Activated T-cell treated with anti-CD3 and anti-CD28 coated beads for 24 hours (primary cell): ENCODE measurements at regions not wholly inside any gene's neighbourhood (a gene's known extent, or its start where the extent isn't known, plus 50 kb on each side); places are given as distances from the start of the nearest gene placed in this dataset.
"Not testable (repeated sequence)": the region's sequence is repeated elsewhere in the genome, so short reads cannot be mapped to it uniquely, and the experiment has no call there.

Experiments
- DNase-seq: peaks from one replicate; pipeline ENCODE4 v3.0.0-alpha.2; 2020; ENCODE audit warnings: low read depth

- no peak for DNase-seq
These were observed 186.9 kb upstream of the CAND1 start for GRCh38 chr12:67082221-67082620.

DNA sequence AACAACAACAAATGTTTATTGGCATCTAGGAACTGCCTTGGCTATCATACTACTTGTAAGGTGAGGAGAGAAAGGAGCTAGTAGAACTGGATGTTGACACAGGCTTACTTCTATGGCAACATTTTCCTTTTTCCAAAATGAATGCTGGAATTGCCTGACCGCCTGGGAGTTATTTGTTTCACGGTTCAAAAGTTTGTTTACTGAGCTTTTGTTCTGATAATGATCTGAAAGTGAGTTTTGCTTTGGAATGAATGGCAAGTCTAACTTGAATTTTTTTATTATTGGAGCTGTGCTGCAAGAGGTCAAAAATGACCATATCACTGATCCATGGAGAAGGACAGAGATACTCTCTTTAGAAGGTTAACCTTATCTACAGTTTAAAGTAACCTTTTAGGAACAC lies 183.5 kb upstream of the CAND1 start:
- no peak for DNase-seq

DNA sequence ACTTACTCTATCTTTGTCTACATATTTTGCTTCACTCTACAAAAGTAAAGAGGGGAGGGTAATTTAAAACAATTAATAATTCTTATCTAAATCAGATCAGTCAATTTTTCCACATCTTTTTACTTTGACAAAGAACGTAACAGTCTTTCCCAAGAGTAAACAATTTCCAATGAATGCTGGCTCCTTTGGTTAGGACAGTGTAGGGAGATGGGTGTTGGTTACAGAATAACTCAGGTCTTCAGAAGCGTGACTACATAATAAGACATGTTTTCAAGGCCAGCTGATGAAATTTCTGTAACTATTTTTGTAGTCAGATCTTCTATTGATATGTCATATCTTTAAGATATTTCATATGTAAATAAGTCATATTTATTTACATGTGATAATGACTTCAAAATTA lies 183.0 kb upstream of the CAND1 start:
- DNase-seq, result no peak

DNA sequence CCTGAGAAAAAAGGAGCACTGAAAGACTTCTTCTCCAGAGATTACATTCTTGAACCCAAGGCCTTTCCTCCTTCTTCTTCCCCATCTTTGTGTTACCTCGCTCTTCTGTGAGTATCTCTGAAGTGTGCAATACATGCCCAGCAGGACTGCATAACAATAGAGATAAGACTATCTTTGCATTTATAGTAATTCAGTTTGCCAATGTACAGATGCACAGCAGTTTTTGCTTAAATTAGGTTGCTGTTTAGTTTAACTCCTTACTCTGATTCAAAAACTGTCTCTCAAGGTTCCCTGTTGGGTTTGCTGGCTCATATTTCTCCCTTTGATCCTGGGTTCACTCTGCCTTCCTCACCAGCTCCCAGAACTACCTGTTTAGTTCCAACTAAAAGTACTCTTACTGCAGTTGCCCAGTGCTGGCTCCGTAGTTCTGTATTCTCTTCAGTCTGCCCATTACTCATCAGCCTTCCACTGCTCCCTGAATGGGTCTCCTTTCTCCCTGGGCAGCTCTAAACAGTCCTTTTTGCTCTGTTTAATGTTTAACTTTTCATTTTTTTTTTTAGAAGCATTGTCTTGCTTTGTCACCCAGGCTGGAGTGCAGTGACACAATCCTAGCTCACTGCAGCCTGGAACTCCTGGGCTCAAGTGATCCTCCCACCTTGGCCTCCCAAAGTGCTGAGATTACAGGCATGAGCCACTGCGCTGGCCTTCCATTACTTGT lies 180.6 kb upstream of the CAND1 start:
- no peak for DNase-seq

GRCh38 chr12:67091204-67091603 lies 178.0 kb upstream of the CAND1 start:
- no peak for DNase-seq

- no peak for DNase-seq
These were observed 177.5 kb upstream of the CAND1 start for GRCh38 chr12:67091678-67092077.

GRCh38 chr12:67092934-67093333 lies 176.2 kb upstream of the CAND1 start:
- DNase-seq, result not testable (repeated sequence)

DNA sequence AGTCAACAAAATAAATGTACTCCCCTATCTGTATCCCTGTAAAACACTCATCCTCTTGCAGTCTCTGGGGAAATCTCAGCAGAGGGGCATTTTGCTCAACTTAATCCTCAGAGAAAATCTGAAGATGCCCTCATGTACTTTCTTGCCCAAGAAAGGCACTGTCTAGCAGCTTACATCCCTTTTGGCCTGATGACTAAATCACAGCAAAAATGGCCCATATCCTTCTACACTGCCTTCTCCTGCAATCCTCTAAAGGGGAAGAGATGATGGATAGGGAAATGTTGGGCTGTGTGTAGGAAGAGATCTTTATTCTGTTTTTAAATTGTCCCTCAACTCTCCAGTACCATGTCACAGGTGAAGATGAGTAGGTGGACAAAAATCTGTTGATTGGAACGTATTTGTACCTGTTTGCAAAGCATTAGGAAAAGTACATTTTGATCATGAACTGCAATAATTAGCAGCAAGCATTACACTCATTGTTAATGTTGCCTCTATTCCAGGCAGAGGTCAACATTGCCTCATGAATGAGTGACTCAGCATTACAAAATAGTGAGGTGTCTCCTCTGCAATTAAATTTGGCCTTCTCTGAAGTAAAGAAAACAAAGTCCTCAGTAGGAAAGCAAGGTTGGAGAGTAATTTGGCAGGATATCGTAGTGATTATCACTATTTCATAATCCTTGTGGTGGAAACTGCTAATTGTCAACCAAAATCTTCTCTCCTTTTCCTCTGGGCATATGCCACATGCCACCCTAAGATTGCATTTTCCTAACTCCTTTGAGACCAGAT lies 172.4 kb upstream of the CAND1 start:
- DNase-seq, result no peak

DNA sequence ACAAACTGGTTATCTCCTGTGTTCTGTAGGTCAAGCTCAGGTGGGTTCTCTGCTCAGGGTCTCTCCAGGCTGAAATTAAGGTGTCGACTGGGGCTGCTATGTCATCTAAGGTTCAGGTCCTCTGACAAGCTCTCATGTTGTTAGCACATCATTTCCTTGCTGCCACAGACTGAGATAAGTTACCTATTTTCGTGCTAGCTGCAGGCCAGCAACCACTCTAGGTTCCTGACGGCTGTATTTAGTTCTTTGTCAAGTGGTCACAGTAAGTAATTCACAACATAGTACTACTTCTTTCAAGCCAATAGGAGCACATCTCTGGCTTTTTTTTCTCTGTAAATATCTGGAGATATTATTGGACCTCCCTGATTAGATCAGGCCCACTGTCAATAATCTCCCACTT lies 169.3 kb upstream of the CAND1 start:
- no peak for DNase-seq

DNA sequence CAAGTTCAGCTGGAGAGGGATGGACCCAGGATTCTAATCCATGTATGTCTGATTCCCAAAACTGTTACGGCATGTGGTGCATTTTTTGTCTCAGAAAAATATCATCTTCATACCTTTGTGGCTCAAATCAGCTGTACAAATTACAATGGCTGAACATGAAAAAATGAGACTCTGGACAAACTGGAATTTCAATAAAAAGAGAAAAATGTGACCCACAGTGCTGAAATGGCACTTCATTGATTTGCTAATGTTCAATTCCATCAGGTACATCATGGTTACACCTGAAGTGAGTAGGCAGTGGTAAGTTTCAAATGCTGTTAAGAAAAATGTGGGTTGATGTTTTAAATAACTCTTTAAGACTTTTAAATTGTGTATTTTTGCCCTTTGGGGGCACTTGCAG lies 165.6 kb upstream of the CAND1 start:
- DNase-seq, result no peak

GRCh38 chr12:67107235-67107634 lies 161.9 kb upstream of the CAND1 start:
- DNase-seq, result no peak

GRCh38 chr12:67107751-67108269 lies 161.3 kb upstream of the CAND1 start:
- DNase-seq, result no peak

DNA sequence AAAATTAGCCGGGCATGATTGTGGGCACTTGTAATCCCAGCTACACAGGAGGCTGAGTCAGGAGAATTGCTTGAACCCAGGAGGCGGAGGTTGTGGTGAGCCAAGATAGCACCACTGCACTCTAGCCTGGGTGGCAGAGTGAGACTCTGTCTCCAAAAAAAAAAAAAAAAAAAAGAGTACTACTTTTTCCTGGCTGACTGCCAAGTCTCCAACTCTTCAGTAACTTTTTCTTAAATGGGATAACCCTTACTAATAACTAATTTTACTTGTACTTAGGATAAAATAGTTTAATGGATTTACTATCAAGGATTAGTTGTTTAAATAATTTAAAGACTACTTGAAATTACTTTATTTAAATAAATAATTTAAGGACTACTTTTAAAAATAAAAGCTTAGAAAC lies 158.8 kb upstream of the CAND1 start:
- not testable (repeated sequence) for DNase-seq

DNA sequence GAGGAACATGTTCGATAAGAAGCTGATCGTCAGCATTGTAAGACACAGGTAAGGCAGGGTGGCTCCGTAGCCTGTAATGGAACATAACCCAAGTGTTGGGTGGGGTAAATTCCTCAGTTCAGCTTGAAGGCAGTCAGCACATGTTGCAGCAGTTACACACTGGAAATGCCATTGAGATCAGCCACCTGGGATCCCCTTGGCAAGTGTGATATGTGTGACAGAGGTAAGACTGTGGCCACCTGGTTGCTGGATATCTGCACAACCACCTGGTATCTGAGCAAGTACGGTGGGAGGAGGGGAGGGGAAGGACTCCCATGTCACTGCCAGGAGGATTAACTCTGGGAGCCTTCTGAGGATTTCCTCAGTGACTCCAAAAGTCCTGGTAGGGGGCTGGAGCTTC lies 158.0 kb upstream of the CAND1 start:
- no peak for DNase-seq

DNA sequence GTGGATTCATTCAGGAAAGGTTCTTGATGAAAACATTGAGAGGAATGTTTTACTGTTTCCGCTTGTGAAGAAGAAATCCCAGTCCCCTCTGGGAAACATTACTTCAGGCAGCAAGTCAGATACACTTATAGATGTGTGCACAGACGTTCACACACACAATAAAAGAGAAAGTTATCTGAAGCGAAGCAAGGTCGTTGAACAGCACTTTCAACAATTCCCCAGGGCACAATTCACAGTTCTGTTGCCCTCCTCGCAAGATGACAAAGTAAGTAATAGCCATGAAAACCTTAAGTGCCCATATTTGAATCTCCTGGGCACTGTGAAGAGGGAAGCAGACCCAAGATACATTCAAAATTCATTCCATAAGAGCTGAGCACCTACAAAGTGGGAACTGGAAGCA lies 156.6 kb upstream of the CAND1 start:
- DNase-seq, result no peak

DNA sequence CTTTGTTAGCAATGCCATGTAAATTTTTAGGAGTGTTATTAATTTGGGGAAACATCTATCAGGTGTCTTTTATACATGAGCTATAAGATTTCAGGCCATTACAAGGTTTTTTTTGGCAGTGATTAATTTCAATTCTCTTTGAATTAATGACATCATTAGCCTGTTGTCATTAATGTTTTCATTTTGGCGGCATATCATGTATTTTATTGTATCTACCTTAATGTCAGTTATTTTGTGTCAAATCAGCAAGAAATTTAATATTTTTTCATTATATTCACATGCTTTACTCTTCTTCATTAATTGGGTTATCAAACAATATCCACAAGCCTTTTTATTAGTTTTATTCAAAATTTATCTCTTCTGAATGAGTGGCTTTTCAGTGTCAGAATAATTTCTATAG lies 153.0 kb upstream of the CAND1 start:
- no peak for DNase-seq

DNA sequence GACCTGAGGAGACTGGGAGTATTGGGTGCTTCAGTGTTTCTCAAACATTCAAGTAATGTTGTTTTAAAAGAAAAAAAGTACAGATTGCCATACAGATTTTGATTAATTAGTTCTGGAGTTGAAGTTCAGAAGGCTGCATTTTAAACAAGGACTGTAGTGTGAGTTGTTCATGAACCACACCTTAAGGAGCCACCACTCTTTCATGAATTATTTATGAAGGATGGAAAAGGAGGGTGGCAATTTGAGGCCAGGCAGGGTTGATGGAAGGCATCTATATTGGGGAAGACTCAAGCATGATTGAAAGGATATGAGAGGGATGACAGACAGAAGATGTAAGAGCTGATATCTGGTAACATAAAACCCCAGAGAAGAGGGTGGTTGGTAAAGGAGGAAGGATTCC lies 146.6 kb upstream of the CAND1 start:
- DNase-seq, result no peak

GRCh38 chr12:67137256-67137655 lies 131.9 kb upstream of the CAND1 start:
- no peak for DNase-seq

DNA sequence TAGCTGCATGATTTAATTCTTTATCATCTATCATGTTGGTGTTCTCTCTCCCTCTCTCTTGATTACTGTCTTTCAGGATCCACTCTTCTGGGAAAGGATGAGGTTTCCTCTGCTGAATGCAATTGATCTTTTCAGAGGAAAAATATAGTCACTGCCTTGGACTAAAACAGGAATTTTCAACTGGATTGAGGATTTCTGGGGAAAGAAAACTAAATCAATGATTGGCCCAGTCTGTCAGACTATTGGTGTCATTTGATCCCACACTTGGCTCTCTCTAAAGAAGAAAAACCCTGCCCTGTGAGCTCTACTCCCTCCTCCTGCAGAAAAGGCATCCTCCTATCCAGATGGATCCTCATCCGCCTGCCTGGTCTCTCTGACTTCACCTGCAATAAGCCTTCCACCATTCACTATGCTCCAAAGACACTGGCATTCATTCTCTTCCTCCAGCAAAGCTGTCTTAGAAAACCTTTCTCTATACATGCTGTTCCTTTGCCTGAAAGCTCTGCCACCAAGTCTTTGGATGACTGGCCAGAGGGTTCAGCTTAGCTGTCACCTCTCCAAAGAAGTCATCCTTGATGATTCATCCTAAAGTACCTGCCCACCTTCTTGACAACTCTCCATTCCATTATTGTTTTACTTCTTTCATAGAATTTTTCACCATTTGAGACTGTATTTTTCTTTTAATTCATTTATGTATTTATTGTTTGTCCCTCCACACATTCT lies 127.7 kb upstream of the CAND1 start:
- no peak for DNase-seq

DNA sequence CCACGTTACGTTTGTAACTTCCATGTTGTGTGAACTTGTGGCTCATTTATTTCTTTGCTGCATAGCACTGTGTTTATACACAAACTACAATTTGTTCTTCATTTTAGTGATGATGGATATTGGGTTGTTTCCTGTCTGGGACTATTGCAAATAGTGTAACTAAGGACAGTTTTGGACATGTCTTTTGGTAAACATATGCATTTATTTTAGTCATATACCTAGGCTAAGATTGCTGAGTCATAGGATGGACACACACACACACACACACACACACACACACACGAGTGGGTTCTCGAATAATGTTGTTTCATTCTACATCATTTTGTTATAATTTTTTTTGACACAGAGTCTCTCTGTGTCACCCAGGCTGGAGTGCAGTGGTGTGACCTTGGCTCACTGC lies 123.5 kb upstream of the CAND1 start:
- DNase-seq, result no peak

- no peak for DNase-seq
These were observed 122.1 kb upstream of the CAND1 start for GRCh38 chr12:67147030-67147429.

DNA sequence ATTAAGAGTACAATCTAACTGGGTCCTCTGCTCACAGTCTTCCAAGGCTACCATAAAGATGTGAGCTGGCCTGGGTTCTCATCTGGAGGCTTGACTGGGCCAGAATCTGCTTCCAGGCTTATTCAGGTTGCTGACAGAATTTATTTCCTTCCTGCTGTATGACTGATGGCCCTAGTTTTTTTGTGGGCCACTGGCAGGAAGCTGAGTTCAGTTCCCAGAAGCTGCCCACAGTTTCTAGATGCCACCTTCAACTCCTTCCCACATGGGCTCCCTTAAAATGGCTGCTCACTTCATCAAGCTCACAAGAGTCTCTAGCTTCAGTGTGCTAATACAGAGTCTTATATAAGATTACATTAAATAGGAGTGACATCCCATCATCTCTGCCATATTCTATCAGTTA lies 121.7 kb upstream of the CAND1 start:
- DNase-seq, result no peak

GRCh38 chr12:67148265-67148664 lies 120.9 kb upstream of the CAND1 start:
- no peak for DNase-seq
